ENCODE measurements at regions not wholly inside any gene's neighbourhood (a gene's known extent, or its start where the extent isn't known, plus 50 kb on each side); places are given as distances from the start of the nearest gene placed in this dataset.

GRCh38 chr18:24797981-24798380 lies 337.5 kb downstream of the HRH4 start:
- DNase-seq, result no peak

GRCh38 chr18:24799176-24799575 lies 338.7 kb downstream of the HRH4 start:
- DNase-seq, result no peak

- DNase-seq, result no peak
Measured at GRCh38 chr18:24799720-24800119, 339.3 kb downstream of the HRH4 start.

- DNase-seq, result no peak
Measured at GRCh38 chr18:24801001-24801400, 340.6 kb downstream of the HRH4 start.

- no peak for DNase-seq
Measured at GRCh38 chr18:24802456-24802855, 342.0 kb downstream of the HRH4 start.

- no peak for DNase-seq
Measured at GRCh38 chr18:24805156-24805555, 344.7 kb downstream of the HRH4 start.

- no peak for DNase-seq
Measured at GRCh38 chr18:24809173-24809950, 348.9 kb downstream of the HRH4 start.

GRCh38 chr18:24810561-24811305 lies 350.3 kb downstream of the HRH4 start:
- DNase-seq, result no peak

- no peak for DNase-seq
Measured at GRCh38 chr18:24811950-24812681, 351.7 kb downstream of the HRH4 start.

- no peak for DNase-seq
Measured at GRCh38 chr18:24814521-24814920, 354.1 kb downstream of the HRH4 start.

- no peak for DNase-seq
Measured at GRCh38 chr18:24817150-24817549, 356.7 kb downstream of the HRH4 start.

- DNase-seq, result no peak
Measured at GRCh38 chr18:24817587-24818371, 357.3 kb downstream of the HRH4 start.

- no peak for DNase-seq
Measured at GRCh38 chr18:24818441-24818840, 358.0 kb downstream of the HRH4 start.

- no peak for DNase-seq
Measured at GRCh38 chr18:24819141-24819890, 358.9 kb downstream of the HRH4 start.

GRCh38 chr18:24825397-24825796 lies 365.0 kb downstream of the HRH4 start:
- DNase-seq, result no peak

GRCh38 chr18:24826605-24827004 lies 366.2 kb downstream of the HRH4 start:
- no peak for DNase-seq

GRCh38 chr18:24827501-24827900 lies 367.1 kb downstream of the HRH4 start:
- DNase-seq, result no peak

- DNase-seq, result no peak
Measured at GRCh38 chr18:24831081-24831480, 370.6 kb downstream of the HRH4 start.

- DNase-seq, result no peak
Measured at GRCh38 chr18:24831871-24832665, 371.6 kb downstream of the HRH4 start.

GRCh38 chr18:24835751-24836150 lies 375.3 kb downstream of the HRH4 start:
- DNase-seq, result no peak

GRCh38 chr18:24837066-24837465 lies 376.6 kb downstream of the HRH4 start:
- DNase-seq, result no peak

All from OCI-M1 (cell line).